Activated CD4-positive, alpha-beta memory T cell treated with anti-CD3 and anti-CD28 coated beads for 36 hours (primary cell): ENCODE measurements at regions not wholly inside any gene's neighbourhood (a gene's known extent, or its start where the extent isn't known, plus 50 kb on each side); places are given as distances from the start of the nearest gene placed in this dataset.
A peak's percentile ranks its signal among the peaks of the same experiment; 100 is the strongest.

ENCODE experiments used
- CTCF ChIA-PET: fragments of 350-600 bp; sonication (Branson Sonifier 250); formaldehyde crosslinking; loops from one replicate; lab custom pipeline; 2021; ENCODE audit warnings: antibody characterized with exemption, inconsistent platforms; lab: Charles Lee
- POLR2A ChIA-PET: fragments of 350-600 bp; sonication (Branson Sonifier 250); formaldehyde crosslinking; loops from one replicate; lab custom pipeline; 2021; ENCODE audit warnings: antibody characterized with exemption; lab: Charles Lee
- DNase-seq: peaks from one replicate; pipeline ENCODE4 v3.0.0-alpha.2; 2020
- H3K27ac Mint-ChIP-seq: one replicate; pipeline ENCODE4 v1.8.0; 2021; ENCODE audit warnings: mixed read lengths
- H3K27me3 Mint-ChIP-seq: one replicate; pipeline ENCODE4 v1.8.0; 2021; ENCODE audit warnings: mixed read lengths
- H3K36me3 Mint-ChIP-seq: one replicate; pipeline ENCODE4 v1.8.0; 2021; ENCODE audit warnings: mixed read lengths
- H3K4me1 Mint-ChIP-seq: one replicate; pipeline ENCODE4 v1.8.0; 2021; ENCODE audit warnings: low read depth, mixed read lengths
- H3K4me3 Mint-ChIP-seq: one replicate; pipeline ENCODE4 v1.8.0; 2021; ENCODE audit warnings: mild to moderate bottlenecking, mixed read lengths
- H3K9me3 Mint-ChIP-seq: one replicate; pipeline ENCODE4 v1.8.0; 2021; ENCODE audit warnings: mixed read lengths
- intact Hi-C: fragments of 100-400 bp; cut with micrococcal nuclease; formaldehyde crosslinking; loops from one replicate; pipeline ENCODE4 v1.15.1; 2023

DNA sequence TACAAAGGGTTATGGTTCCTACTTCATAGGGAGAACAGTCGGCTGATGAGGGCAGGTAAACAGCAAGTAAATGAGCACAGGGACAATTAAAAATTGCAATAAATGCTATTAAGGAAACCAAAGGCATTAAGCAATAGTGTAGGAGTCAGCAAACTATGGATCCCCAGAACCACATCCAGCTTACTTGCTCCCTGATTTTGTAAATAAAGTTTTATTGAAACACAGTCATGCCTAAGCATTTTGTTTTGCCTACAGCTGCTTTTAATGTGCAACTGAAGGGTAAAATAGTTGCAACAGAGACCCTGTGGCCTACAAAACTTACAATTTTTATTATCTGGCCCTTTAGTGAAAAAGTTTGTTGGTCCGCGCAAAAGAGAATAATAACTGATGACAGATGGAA lies 351.2 kb upstream of the NR2F2 start:
- no peaks in the 10 kb centered on the region for H3K4me1 Mint-ChIP-seq
- ChIA-PET CTCF (no interaction called here), POLR2A (no interaction called here)
- no peak overlapping the region for H3K4me3 Mint-ChIP-seq
- no peaks in the 10 kb centered on the region for H3K27me3 Mint-ChIP-seq
- no peaks in the 10 kb centered on the region for H3K36me3 Mint-ChIP-seq
- intact Hi-C loops = no loop called here
- peaks cover 4% of the 10 kb centered on the region for H3K9me3 Mint-ChIP-seq
- DNase-seq = no peak
- H3K27ac Mint-ChIP-seq = no peak overlapping the region

DNA sequence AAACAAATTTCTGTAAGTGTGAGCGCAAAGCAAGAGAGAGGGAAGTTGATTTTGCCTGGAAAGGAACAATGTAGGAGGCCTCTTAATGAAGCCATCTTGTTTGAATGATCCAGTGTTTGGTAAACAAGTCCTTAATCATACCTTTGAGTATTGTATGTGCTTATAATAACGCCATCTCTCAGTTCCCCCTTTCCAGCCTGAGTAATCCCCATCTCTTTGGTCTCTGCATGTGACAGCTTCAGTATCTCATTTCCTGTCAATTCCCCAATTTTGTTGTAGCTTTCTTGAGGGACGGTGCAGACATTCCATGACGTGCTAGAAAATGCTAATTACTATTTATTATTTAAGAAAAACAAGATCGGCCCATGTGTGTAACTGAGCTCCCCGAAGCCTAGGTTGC lies 349.3 kb upstream of the NR2F2 start:
- intact Hi-C loops = no loop called here
- ChIA-PET CTCF (no interaction called here), POLR2A (no interaction called here)
- Mint-ChIP-seq H3K27ac (no peak overlapping the region), H3K27me3 (no peaks in the 10 kb centered on the region), H3K4me3 (no peak overlapping the region), H3K4me1 (no peaks in the 10 kb centered on the region), H3K9me3 (no peaks in the 10 kb centered on the region), H3K36me3 (no peaks in the 10 kb centered on the region)
- no peak for DNase-seq

DNA sequence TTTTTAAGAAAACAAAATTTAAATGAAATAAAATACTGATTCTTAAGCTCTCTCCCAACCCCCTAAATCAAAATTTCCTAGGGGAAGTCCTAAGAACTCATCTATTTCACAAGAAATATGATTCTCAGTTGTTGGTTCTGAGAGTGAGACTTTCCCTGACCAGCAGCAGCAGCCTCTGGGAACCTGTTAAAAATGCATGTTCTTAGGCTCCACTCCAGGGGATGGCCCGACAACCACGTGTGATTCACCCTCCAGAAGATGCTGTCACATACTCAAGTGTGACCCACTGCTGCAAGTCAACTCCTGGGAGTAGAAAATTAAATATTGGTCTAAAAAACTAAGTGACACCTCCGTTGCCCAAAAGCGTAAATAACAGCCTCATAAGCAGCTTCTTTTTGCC lies 343.2 kb upstream of the NR2F2 start:
- H3K27me3 Mint-ChIP-seq = peaks cover 9% of the 10 kb centered on the region
- DNase-seq = no peak
- CTCF ChIA-PET = no interaction called here
- intact Hi-C loops = no loop called here
- no peaks in the 10 kb centered on the region for H3K9me3 Mint-ChIP-seq
- no peaks in the 10 kb centered on the region for H3K4me1 Mint-ChIP-seq
- H3K4me3 Mint-ChIP-seq = no peak overlapping the region
- H3K36me3 Mint-ChIP-seq = no peaks in the 10 kb centered on the region
- POLR2A ChIA-PET = no interaction called here
- no peak overlapping the region for H3K27ac Mint-ChIP-seq

DNA sequence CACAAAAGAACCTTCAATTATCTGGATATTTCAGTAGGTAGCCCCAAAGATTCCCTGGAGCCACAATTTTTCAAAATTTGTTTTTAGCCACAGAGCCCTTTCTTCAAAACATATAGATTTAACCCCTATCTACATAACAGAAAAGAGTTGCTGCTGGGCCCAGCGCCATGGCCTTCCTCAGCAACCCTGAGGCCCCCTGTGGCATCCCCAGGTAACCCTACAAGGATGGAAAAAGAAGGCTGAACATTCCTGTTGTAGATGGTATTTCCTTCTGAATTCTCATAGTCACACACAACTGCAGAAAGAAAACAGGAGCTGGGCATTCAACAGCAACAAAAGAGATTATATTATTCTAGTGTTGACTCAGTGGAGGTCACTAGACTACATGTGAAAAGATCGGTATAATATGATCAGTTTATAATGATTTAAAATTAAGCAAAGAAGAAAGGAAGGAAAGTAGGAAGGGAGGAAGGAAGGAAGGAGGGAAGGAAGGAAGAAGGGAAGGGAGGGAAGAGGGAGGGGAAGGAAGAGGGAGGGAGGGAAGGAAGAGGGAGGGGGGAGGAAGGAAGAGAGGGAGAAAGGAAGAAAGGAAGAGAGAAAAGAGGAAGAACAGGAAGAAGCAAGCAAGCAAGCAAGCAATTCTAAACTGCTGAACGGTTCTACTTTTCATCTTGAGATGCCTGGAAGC lies 342.5 kb upstream of the NR2F2 start:
- Mint-ChIP-seq H3K27ac (no peak overlapping the region), H3K4me3 (no peak overlapping the region), H3K4me1 (no peaks in the 10 kb centered on the region), H3K27me3 (peaks cover 9% of the 10 kb centered on the region), H3K36me3 (no peaks in the 10 kb centered on the region), H3K9me3 (no peaks in the 10 kb centered on the region)
- POLR2A ChIA-PET = no interaction called here
- CTCF ChIA-PET = no interaction called here
- DNase-seq = no peak
- intact Hi-C loops = no loop called here

DNA sequence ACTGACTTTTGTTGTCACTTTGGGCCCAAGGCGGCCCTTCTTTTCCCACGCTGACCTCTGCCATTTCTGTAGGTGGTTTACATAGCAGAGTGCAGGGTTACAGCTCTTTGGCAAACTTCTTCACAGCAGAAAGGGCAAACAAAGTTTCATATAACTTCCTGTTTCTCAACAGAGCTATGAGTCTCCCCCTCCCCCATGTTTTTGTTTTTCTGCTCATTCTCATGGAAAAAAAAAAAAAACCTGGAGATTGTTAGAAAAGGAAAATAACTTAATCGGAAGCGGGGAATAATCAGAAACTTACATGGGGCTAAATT lies 342.0 kb upstream of the NR2F2 start:
- Mint-ChIP-seq H3K4me3 (no peak overlapping the region), H3K4me1 (no peaks in the 10 kb centered on the region), H3K36me3 (no peaks in the 10 kb centered on the region), H3K27ac (no peak overlapping the region), H3K9me3 (no peaks in the 10 kb centered on the region), H3K27me3 (peaks cover 9% of the 10 kb centered on the region)
- ChIA-PET CTCF (no interaction called here), POLR2A (no interaction called here)
- DNase-seq = no peak
- intact Hi-C loops = no loop called here

DNA sequence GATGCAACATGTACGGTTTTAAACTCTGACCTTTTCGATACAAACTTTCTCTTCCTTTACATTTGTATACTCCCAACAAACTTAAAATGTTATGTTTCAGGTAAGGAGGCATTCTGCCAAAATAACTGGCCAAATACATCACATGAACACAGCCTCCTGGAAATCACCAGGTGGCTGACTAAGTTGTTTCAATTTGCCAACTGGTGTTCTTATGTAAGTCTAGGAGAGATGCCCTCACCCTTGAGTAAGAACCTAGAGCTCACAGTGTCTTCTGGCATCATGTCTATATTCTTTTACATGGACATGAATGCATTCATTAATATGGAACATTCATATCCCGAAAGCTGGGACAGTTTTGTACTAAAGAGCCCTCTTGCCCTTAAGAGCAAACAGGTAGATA lies 341.1 kb upstream of the NR2F2 start:
- DNase-seq = no peak
- POLR2A ChIA-PET = no interaction called here
- no peak overlapping the region for H3K4me3 Mint-ChIP-seq
- CTCF ChIA-PET = no interaction called here
- H3K9me3 Mint-ChIP-seq = no peaks in the 10 kb centered on the region
- H3K27me3 Mint-ChIP-seq = peaks cover 9% of the 10 kb centered on the region
- H3K36me3 Mint-ChIP-seq = no peaks in the 10 kb centered on the region
- no peak overlapping the region for H3K27ac Mint-ChIP-seq
- no peaks in the 10 kb centered on the region for H3K4me1 Mint-ChIP-seq
- intact Hi-C loops = no loop called here

DNA sequence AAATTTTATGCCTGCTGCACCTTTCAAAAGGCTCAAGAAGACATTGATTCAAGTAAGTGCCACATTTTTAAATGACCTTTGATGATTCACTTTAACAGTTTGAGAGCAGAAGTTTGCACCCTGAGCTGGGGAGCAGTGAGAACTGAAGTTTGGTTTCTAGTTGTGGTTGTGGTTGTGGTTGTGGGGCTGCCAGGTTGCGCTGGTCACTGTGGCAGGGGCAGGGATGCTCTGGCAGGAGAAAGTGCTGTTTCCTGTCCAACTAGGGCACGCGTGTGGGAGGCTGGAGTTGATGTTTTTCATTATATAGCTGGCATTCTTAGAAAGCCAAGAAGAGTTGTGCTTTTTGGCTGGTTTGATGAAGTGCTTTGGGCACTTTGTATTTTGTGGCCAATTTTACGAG lies 339.7 kb upstream of the NR2F2 start:
- ChIA-PET POLR2A (no interaction called here), CTCF (no interaction called here)
- Mint-ChIP-seq H3K9me3 (no peaks in the 10 kb centered on the region), H3K27ac (no peak overlapping the region), H3K4me1 (peaks cover 2% of the 10 kb centered on the region), H3K4me3 (no peak overlapping the region), H3K36me3 (no peaks in the 10 kb centered on the region), H3K27me3 (peaks cover 10% of the 10 kb centered on the region)
- peak; percentile 11 for DNase-seq
- intact Hi-C loops = no loop called here

DNA sequence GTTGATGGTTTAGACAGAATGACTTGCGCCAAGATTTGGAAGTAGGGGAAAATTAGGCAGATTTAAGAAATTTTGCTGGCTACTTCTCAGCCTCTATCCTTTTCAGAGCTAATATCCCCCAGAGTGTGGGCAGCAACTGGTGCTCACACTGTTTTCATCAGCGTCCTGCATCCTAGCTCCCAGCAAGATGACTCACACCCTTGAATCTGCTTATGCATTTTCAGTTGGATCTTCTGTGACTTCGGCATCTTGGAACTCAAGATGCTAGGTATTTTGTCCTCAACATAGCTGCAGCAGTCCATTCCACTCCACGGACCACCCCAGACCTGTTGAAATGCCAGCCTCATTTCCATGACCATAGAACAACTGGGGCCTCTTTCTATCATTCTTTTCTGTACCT lies 336.1 kb upstream of the NR2F2 start:
- Mint-ChIP-seq H3K4me3 (no peak overlapping the region), H3K4me1 (peaks cover 8% of the 10 kb centered on the region), H3K9me3 (no peaks in the 10 kb centered on the region), H3K27ac (no peak overlapping the region), H3K27me3 (peaks cover 10% of the 10 kb centered on the region), H3K36me3 (no peaks in the 10 kb centered on the region)
- CTCF ChIA-PET = interaction anchor here (0.6 kb wide), 1 partner anchor 210 kb away, joined by 3 read pairs; no protein-coding TSS in a partner anchor
- intact Hi-C loops = no loop called here
- DNase-seq = no peak
- POLR2A ChIA-PET = no interaction called here

DNA sequence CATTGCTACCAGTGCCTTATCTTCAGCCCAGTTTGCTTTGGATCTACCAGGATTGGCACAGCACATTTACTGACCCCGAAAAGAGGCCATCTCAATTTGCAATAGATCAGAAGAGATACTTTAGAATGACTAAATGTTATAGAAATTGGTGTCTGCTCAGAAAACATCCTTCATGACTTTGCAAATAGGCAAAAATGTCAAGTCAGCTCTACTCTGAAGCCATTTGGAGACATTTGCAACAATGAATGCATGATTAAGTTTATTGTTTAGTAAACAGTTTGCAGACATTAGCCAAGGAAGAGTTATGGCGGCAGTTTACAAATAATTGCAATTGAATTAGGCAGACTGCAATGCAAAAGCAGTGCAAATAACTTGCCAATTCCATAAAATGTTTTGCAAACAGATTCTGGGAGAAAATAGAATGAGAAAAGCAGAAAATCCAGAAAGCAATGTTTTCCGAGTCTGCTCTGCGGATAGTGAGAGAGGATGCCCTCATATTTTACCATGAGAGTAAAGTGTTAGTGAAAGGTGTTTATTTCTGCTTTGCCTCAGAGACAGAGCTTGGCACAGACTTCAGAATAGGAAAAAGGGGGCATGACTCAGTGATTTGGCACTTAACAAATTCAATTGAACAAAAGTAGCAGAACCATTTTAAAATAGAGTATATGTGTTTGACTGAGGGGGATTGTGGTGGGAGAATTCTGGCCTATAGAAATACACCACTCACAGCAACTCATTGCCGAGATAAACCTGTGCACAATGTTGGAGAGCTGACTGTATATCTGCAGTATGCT lies 334.9 kb upstream of the NR2F2 start:
- no peak for DNase-seq
- Mint-ChIP-seq H3K36me3 (no peaks in the 10 kb centered on the region), H3K27ac (no peak overlapping the region), H3K27me3 (peaks cover 5% of the 10 kb centered on the region), H3K4me1 (peaks cover 8% of the 10 kb centered on the region), H3K4me3 (no peak overlapping the region), H3K9me3 (no peaks in the 10 kb centered on the region)
- CTCF ChIA-PET = no interaction called here
- POLR2A ChIA-PET = no interaction called here
- intact Hi-C loops = no loop called here

DNA sequence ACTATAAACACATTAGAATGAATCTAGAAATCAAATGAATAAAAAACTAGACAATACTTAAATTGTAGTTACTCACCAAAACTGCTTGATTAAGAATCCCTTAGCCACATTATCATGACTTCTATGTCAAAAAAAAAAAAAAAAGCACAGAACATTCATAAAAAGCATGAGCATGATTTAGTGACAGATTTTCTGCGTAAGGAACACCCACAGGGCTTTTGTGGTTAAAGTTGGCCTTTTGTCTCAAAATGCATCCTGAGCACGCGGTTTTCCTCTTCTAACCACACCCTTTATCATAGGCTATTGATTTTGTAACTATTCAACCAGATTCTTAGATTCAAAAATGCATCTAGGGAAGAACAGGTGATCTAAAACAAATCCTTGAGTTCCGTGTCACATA lies 334.0 kb upstream of the NR2F2 start:
- H3K4me3 Mint-ChIP-seq = no peak overlapping the region
- CTCF ChIA-PET = no interaction called here
- intact Hi-C loops = no loop called here

DNA sequence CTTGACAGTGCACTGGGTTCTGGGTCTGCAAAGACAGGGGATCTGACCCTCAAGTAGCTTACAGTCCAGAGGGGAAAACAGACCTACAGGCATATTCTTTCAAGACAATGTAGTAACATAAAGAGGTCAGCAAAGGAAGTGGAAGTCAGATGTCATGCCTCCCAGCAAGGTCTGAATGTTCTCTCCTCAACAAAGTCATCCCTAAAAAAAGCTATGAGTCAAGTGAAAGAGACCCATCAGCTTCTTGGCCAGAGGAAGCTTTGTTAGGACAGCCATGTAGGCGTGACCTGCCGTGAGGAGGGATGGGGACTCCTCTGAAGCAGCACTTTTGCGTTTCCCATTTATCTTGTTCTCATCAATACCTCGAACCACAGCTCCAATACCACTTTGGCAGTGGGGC lies 331.6 kb upstream of the NR2F2 start:
- POLR2A ChIA-PET = no interaction called here
- Mint-ChIP-seq H3K9me3 (no peaks in the 10 kb centered on the region), H3K27ac (no peak overlapping the region), H3K4me3 (no peak overlapping the region), H3K36me3 (no peaks in the 10 kb centered on the region), H3K27me3 (peaks cover 3% of the 10 kb centered on the region), H3K4me1 (peaks cover 8% of the 10 kb centered on the region)
- intact Hi-C loops = no loop called here
- CTCF ChIA-PET = no interaction called here
- no peak for DNase-seq

More for the DNA sequence above, 334.0 kb upstream of the NR2F2 start:
- Mint-ChIP-seq H3K9me3 (no peaks in the 10 kb centered on the region), H3K27ac (no peak overlapping the region), H3K36me3 (no peaks in the 10 kb centered on the region), H3K4me1 (peaks cover 8% of the 10 kb centered on the region), H3K27me3 (peaks cover 3% of the 10 kb centered on the region)
- POLR2A ChIA-PET = no interaction called here
- DNase-seq = peak; percentile 10

DNA sequence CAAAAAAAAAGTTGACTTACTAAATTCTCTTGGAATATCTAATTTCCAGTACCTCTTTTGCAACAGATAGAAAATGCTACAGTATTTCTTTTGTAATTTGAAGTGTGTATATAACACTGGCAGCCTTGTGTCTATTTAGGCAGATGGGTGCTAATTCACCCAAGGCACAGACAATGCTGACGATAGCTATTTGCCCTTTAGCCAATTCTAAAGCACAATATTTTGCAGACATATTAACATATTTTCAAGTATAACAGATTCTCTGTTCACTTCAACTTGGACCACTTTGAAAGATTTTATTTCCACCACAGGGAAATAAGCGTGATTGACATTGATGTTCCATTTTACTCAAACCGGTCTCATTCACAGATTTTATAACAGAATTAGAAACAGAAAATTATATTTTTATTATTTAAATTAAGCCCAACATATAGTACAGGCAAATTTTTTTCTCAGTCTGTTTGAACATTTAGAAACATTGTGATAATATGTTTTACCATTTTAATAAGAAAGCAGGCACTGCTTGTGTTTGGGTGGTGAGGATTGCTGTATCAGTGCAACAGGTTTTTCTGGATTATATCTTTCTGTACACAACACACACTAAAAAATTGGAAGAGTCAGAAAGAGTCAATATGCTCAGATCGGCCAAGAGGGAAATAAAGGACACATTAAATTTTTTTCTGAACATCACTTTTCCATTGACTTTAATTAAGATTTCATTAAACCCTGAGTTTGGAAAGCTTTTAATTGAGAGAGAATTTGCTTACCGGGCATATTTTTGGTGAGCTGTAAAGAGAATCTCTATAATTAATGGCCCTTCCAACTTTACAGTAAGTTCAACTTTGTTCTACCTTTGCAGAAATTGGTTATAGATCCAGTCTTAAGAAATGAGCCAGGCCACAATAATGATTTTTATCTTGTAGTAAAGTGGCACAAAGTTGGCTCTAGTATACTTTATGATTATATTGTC lies 327.3 kb upstream of the NR2F2 start:
- no peaks in the 10 kb centered on the region for H3K36me3 Mint-ChIP-seq
- no peak overlapping the region for H3K4me3 Mint-ChIP-seq
- H3K4me1 Mint-ChIP-seq = no peaks in the 10 kb centered on the region
- no peak for DNase-seq
- intact Hi-C loops = no loop called here
- H3K9me3 Mint-ChIP-seq = no peaks in the 10 kb centered on the region
- ChIA-PET CTCF (no interaction called here), POLR2A (no interaction called here)
- peaks cover 1% of the 10 kb centered on the region for H3K27me3 Mint-ChIP-seq
- no peak overlapping the region for H3K27ac Mint-ChIP-seq
